GM13976 (cell line): ENCODE measurements at regions not wholly inside any gene's neighbourhood (a gene's known extent, or its start where the extent isn't known, plus 50 kb on each side); places are given as distances from the start of the nearest gene placed in this dataset.

ENCODE experiments used
- DNase-seq: peaks from one replicate; pipeline ENCODE4 v3.0.0; 2012; ENCODE audit warnings: low spot score
- CTCF ChIP-seq: IDR thresholded peaks from 2 replicates; pipeline ENCODE4 v1.5.1; 2012; ENCODE audit warnings: borderline replicate concordance, mild to moderate bottlenecking; ENCODE audit not compliant: insufficient read depth; ENCODE audit errors: extremely low read depth, missing control alignments, control extremely low read depth
- in situ Hi-C: fragments of 300-500 bp; cut with MboI; formaldehyde crosslinking; loops from one replicate; pipeline ENCODE4 v1.12.0; 2022; ENCODE audit warnings: low sequenced_read_pairs, mixed read lengths, inconsistent platforms; ENCODE audit not compliant: unreplicated experiment

DNA sequence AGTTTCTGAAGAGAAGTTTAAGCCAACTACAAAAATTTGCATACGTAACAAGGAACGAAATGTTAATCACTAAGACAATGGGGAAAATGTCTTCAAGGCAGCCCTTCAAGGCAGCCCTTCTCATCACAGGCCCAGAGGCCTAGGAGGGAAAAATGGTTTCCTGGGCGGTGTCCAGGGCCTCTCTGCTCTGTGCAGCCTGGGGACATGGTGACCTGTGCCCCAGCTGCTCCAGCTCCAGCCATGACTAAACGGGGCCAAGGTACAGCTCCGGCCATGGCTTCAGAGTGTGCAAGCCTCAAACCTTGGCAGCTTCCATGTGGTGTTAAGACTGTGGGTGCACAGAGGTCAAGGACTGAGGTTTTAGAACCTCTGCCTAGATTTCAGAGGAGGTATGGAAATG lies 325.1 kb downstream of the FRK start:
- no peak for DNase-seq
- TF ChIP-seq CTCF: no peak
- in situ Hi-C loops: no loop called here

DNA sequence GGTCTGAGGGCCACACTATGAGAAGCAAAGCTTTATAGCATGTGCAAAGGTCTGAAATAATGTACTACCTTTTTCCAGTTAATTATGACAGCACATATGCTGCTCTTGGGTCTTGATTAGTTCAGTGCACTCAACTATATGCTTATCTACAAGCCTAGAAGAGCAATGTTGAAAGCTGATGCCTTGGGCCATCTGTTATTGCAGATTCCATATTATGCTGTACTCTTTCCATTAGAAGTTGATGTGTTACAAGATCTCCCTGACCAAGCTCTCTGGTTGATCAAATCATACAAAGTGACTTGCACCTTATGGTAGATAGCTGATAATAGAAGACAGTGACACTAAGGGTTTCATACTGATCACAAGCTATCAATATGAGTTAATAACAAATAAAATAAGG lies 327.3 kb downstream of the FRK start:
- TF ChIP-seq CTCF: no peak
- DNase-seq: no peak
- in situ Hi-C loops: no loop called here

DNA sequence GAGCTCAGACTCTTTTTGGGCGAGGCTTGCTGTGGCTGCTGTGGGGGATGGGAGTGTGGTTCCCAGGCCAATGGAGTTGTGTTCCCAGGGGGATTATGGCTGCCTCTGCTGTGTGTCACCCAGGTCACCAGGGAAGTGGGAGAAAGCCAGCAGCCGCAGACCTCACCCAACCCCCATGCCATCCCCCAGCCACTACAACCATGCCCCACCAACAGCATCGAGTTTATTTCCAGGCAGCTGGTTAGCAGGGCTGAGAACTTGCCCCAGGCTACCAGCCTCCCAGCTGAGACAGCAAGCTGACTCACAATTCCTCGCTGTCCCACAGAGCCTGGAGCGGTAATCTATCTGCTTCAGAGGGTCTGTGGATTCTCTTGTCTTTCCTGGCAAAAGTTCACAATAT lies 331.7 kb downstream of the FRK start:
- DNase-seq: no peak
- in situ Hi-C loops: no loop called here
- TF ChIP-seq CTCF: no peak

DNA sequence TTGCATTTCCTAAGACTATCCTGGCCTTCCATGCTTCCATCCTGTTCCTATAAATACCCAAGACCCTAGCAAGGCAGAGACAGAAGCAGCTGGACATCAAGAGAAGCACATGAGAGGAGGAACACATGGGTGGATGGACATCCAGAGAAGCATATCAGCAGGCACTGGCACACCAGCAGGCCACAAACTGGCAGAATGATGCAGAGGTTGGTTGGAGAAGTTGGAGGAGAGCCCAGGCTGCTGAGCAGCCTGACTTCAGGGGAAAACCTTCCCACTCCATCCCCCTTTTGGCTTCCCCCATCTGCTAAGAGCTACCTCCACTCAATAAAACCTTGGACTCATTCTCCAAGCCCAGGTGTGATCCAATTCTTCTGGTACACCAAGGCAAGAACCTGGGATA lies 332.5 kb downstream of the FRK start:
- no peak for DNase-seq
- TF ChIP-seq CTCF: no peak
- in situ Hi-C loops: no loop called here

DNA sequence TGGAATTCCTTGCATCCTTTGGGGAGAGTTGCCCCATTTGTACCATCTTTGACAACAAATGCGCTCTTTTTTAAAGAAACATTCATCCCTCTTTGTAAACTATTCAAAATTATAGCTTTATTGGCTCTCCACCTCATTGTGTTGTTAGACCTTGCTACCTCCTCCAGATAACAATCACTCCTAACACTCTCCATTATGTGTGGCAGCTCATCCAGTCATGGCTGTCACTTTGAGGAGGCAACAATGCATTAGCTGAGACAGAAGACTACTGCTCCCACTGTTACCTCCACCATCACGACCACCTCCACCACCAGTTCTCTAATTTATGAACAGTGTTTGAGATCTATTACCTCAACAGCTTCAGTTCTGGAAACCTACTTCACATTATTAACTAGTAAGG lies 339.1 kb downstream of the FRK start:
- in situ Hi-C loops: no loop called here
- no peak for TF ChIP-seq CTCF
- no peak for DNase-seq

GRCh38 chr6:115720900-115721299 lies 339.8 kb downstream of the FRK start:
- in situ Hi-C loops: no loop called here
- TF ChIP-seq CTCF: no peak
- DNase-seq: no peak

GRCh38 chr6:115717472-115717871 lies 343.2 kb downstream of the FRK start:
- in situ Hi-C loops: no loop called here
- no peak for DNase-seq
- no peak for TF ChIP-seq CTCF
